Heart left ventricle (tissue), 16 donors: ENCODE measurements at regions not wholly inside any gene's neighbourhood (a gene's known extent, or its start where the extent isn't known, plus 50 kb on each side); places are given as distances from the start of the nearest gene placed in this dataset.

Experiments
- ATAC-seq, 4 donors: fragments of 200-7000 bp; cut with Tn5 transposase; one replicate each; pipeline ENCODE4 v1.9.1; 2020 to 2022; ENCODE audit warnings: moderate library complexity in 4 of 4, mild to moderate bottlenecking in 3 of 4, moderate number of reproducible peaks in 1 of 4
- DNase-seq, 5 donors: peaks; one replicate each; pipeline ENCODE4 v3.0.0-alpha.2; 2020
- H3K27ac ChIP-seq, 12 donors: fragments of 200-600 bp; sonication (generic) in 4 of 12; one replicate each; pipeline versions ENCODE4 v1.5.0 to v1.8.0; 2016 to 2022; ENCODE audit warnings: mild to moderate bottlenecking in 2 of 12
- H3K27me3 ChIP-seq, 9 donors: fragments of 200-600 bp; sonication (generic) in 2 of 9; one replicate each; pipeline versions ENCODE4 v1.5.1 to v1.8.0; 2016 to 2022; ENCODE audit warnings: mild to moderate bottlenecking in 3 of 9
- H3K36me3 ChIP-seq, 9 donors: fragments of 200-600 bp; sonication (generic) in 2 of 9; one replicate each; pipeline versions ENCODE4 v1.5.0 to v1.8.0; 2018 to 2022; ENCODE audit warnings: mild to moderate bottlenecking in 2 of 9
- H3K4me1 ChIP-seq, 12 donors: fragments of 200-600 bp; sonication (generic) in 4 of 12; one replicate each; pipeline versions ENCODE4 v1.5.0 to v1.8.0; 2016 to 2022; ENCODE audit warnings: mild to moderate bottlenecking in 3 of 12
- H3K4me3 ChIP-seq, 12 donors: fragments of 200-600 bp; sonication (generic) in 4 of 12; one replicate each; pipeline versions ENCODE4 v1.5.0 to v1.8.0; 2017 to 2022; ENCODE audit warnings: mild to moderate bottlenecking in 9 of 12, moderate library complexity in 4 of 12
- H3K9me3 ChIP-seq, 12 donors: fragments of 200-600 bp; sonication (generic) in 4 of 12; one replicate each; pipeline versions ENCODE4 v1.5.0 to v1.8.0; 2016 to 2022; ENCODE audit warnings: mild to moderate bottlenecking in 1 of 12
- CTCF ChIP-seq, 12 donors: fragments of 200-600 bp; sonication (generic) in 4 of 12; IDR thresholded peaks; one replicate each; pipeline versions ENCODE4 v1.5.0 to v1.8.0; 2018 to 2022; ENCODE audit warnings: antibody characterized with exemption in 12 of 12, mild to moderate bottlenecking in 5 of 12
- POLR2A ChIP-seq, 2 donors: fragments of 450-650 bp; IDR thresholded peaks; one replicate each; pipeline ENCODE4 v1.6.1; 2017; ENCODE audit warnings: antibody characterized with exemption in 2 of 2, mild to moderate bottlenecking in 2 of 2, moderate library complexity in 2 of 2
- WGBS, 4 donors: extraction: QIAGEN DNeasy Blood & Tissue Kit in 2 of 4; methylation state at CpG; one replicate each; pipeline versions ENCODE4 v1.1.5 to v1.1.7; 2013 to 2018; 5-methylcytosine and 5-hydroxymethylcytosine counted together
- intact Hi-C, 10 donors: fragments of 100-400 bp; cut with DNase I; formaldehyde crosslinking; loops; one replicate each; pipeline versions ENCODE4 v1.11.1 to v1.14.2; 2022
- donor health status: ischemic (EF 13 %, LVEDD 7.1; RV severe dilation, severe dysfunction).
- donor health status: healthy with polysubstance abuse.
- donor health status: DM: no; HTN: yes; CAD: no.
- donor health status: DM: no; HTN: no; CAD: no.
- donor health status: ischemic (EF 25% LVEDD 6.9; RV normal size, moderate dysfunction).
- donor health status: ischemic (EF 25% LVEDD 5.7; RV mildly dilated, moderate dysfunction).
- donor health status: healthy.
- donor health status: DM: yes; HTN: yes; CAD: no.
- donor health status: ischemic (EF 35%, LVEDD 5.7; RV mildly dilated, moderate dysfunction).
- donor health status: nonischemic (EF 11% LVEDD 7.7; RV severe dilation, severe dysfunction).
- donor health status: DM: yes; HTN: yes; CAD: no.
- donor health status: PGD.
- donor health status: ischemic (EF 29% LVEDD 5.4; RV normal size, mild dysfunction).
- donor health status: nonischemic (EF 23%, LVEDD 6.1; RV moderate dilation, normal function).

- intact Hi-C loops, result loop anchor here in 2 of 10 donors (5.0 kb wide), 2 partner anchors 1477 to 1537 kb away; no protein-coding TSS in a partner anchor
- ATAC-seq, result peak; percentile 32 to 88 (median 64)
- no peak overlapping the region for H3K4me3 ChIP-seq
- H3K4me1 ChIP-seq, result peaks cover 0 to 6% (median 0%) of the 10 kb centered on the region in 12 donors
- H3K9me3 ChIP-seq, result no peaks in the 10 kb centered on the region
- 77 to 91% (median 86%) methylated on average over 3 of the region's 3 CpGs for WGBS, 4 donors
- H3K36me3 ChIP-seq, result no peaks in the 10 kb centered on the region
- no peak for TF ChIP-seq POLR2A (IDR thresholded peaks at IDR 0.05)
- no peak for TF ChIP-seq CTCF (IDR thresholded peaks at IDR 0.05)
- no peak overlapping the region for H3K27ac ChIP-seq
- DNase-seq, result peak in 3 of 5 donors; percentile 7 to 46 (median 38)
- no peaks in the 10 kb centered on the region for H3K27me3 ChIP-seq
Measured at GRCh38 chr18:43588838-43589237, 311.5 kb upstream of the SYT4 start.

- no peaks in the 10 kb centered on the region for H3K36me3 ChIP-seq
- DNase-seq, result peak in 3 of 5 donors; percentile 22 to 30 (median 24)
- WGBS, 4 donors, result 87 to 96% (median 87%) methylated on average over 6 to 11 of the region's 11 CpGs
- ATAC-seq, result peak in 1 of 4 donors; percentile 50
- no peaks in the 10 kb centered on the region for H3K9me3 ChIP-seq
- no peak for TF ChIP-seq POLR2A (IDR thresholded peaks at IDR 0.05)
- TF ChIP-seq CTCF (IDR thresholded peaks at IDR 0.05), result no peak
- no peaks in the 10 kb centered on the region for H3K27me3 ChIP-seq
- H3K27ac ChIP-seq, result no peak overlapping the region
- intact Hi-C loops, result loop anchor here in 2 of 10 donors (5.0 kb wide), 2 partner anchors 1477 to 1537 kb away; no protein-coding TSS in a partner anchor
- H3K4me1 ChIP-seq, result peaks cover 0 to 6% (median 0%) of the 10 kb centered on the region in 12 donors
- no peak overlapping the region for H3K4me3 ChIP-seq
Measured at GRCh38 chr18:43589611-43590151, 312.4 kb upstream of the SYT4 start.

- no peaks in the 10 kb centered on the region for H3K36me3 ChIP-seq
- H3K27ac ChIP-seq, result no peak overlapping the region
- H3K9me3 ChIP-seq, result no peaks in the 10 kb centered on the region
- peaks cover 0 to 6% (median 0%) of the 10 kb centered on the region in 12 donors for H3K4me1 ChIP-seq
- DNase-seq (peak in 1 of 5 donors; percentile 49), ATAC-seq (peak in 1 of 4 donors; percentile 19)
- no peaks in the 10 kb centered on the region for H3K27me3 ChIP-seq
- TF ChIP-seq CTCF (IDR thresholded peaks at IDR 0.05), result no peak
- no peak for TF ChIP-seq POLR2A (IDR thresholded peaks at IDR 0.05)
- intact Hi-C loops, result no loop called here
- 87 to 92% (median 89%) methylated on average over 6 to 20 of the region's 20 CpGs for WGBS, 4 donors
- no peak overlapping the region for H3K4me3 ChIP-seq
Measured at GRCh38 chr18:43590182-43590903, 313.1 kb upstream of the SYT4 start.

- TF ChIP-seq CTCF (IDR thresholded peaks at IDR 0.05) (no peak), POLR2A (IDR thresholded peaks at IDR 0.05) (no peak)
- DNase-seq, result no peak
- H3K4me3 ChIP-seq, result no peak overlapping the region
- WGBS, 4 donors, result 58 to 79% (median 70%) methylated on average over 2 of the region's 2 CpGs
- H3K36me3 ChIP-seq, result no peaks in the 10 kb centered on the region
- H3K4me1 ChIP-seq, result peaks cover 0 to 6% (median 0%) of the 10 kb centered on the region in 12 donors
- ATAC-seq, result no peak
- no peaks in the 10 kb centered on the region for H3K27me3 ChIP-seq
- no peaks in the 10 kb centered on the region for H3K9me3 ChIP-seq
- no peak overlapping the region for H3K27ac ChIP-seq
- intact Hi-C loops, result no loop called here
Measured at GRCh38 chr18:43592269-43592668, 315.0 kb upstream of the SYT4 start.
